PFSK-1 (cell line): ENCODE measurements at regions not wholly inside any gene's neighbourhood (a gene's known extent, or its start where the extent isn't known, plus 50 kb on each side); places are given as distances from the start of the nearest gene placed in this dataset.

Experiments used
- FOXP2 ChIP-seq: optimal IDR thresholded peaks from 2 replicates; pipeline ENCODE3; 2011; ENCODE audit warnings: borderline replicate concordance, control low read depth, inconsistent platforms; ENCODE audit not compliant: insufficient read depth; ENCODE audit errors: extremely low read length, extremely low read depth
- REST ChIP-seq, 2 experiments: IDR thresholded peaks; 2 replicates each; pipeline versions ENCODE4 v1.6.1 to v1.8.0; 2011 to 2012; ENCODE audit warnings: low read depth in 2 of 2, low read length in 2 of 2, control low read depth in 1 of 2, inconsistent platforms in 1 of 2, mild to moderate bottlenecking in 1 of 2, moderate library complexity in 1 of 2; ENCODE audit not compliant: insufficient read depth in 1 of 2

GRCh38 chr5:82551192-82551591 is 273.0 kb upstream of the RPS23 start:
- TF ChIP-seq REST (IDR thresholded peaks at IDR 0.05; ENCODE audit: insufficient read depth in 1 of 2, low read depth in 2 of 2, low read length in 2 of 2), result no peak
- no peak for TF ChIP-seq FOXP2
